H1 (cell line): ENCODE measurements at regions not wholly inside any gene's neighbourhood (a gene's known extent, or its start where the extent isn't known, plus 50 kb on each side); places are given as distances from the start of the nearest gene placed in this dataset.

Experiments
- HDAC6 ChIP-seq: IDR thresholded peaks from one replicate; pipeline ENCODE4 v1.7.1; 2012; ENCODE audit warnings: low read depth, mild to moderate bottlenecking, inconsistent platforms, low read length, moderate library complexity
- SUZ12 ChIP-seq: fragments of 200-600 bp; sonication (generic); IDR thresholded peaks from 2 replicates; pipeline ENCODE4 v1.6.1; 2012; ENCODE audit warnings: mild to moderate bottlenecking, inconsistent platforms, low read length, moderate library complexity, mixed read lengths
- YY1 ChIP-seq: IDR thresholded peaks from 2 replicates; pipeline ENCODE4 v1.6.1; 2011; ENCODE audit warnings: low read depth, mild to moderate bottlenecking, low read length

DNA sequence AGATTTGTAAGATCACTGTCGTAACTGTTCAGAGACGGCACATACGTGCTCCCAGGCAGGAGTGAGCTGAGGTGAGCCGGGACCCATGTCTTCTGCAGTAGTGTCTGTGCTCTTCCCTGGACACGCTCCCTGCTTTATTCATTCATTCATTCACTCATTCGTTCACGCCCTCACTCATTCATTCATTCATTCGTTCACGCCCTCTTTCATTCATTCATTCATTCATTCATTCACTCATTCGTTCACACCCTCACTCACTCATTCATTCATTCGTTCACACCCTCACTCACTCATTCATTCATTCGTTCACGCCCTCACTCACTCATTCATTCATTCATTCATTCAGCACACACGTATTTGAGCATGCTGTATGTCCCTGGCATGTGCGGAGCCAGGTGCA lies 207.0 kb downstream of the GLI2 start (continued):
- TF ChIP-seq SUZ12 (no peak), YY1 (no peak), HDAC6 (no peak)
